NCI-H1417 treated with DMSO at 0.1 percent for 48 hours (cell line): ENCODE measurements at regions not wholly inside any gene's neighbourhood (a gene's known extent, or its start where the extent isn't known, plus 50 kb on each side); places are given as distances from the start of the nearest gene placed in this dataset.
"Not testable (repeated sequence)": the region's sequence is repeated elsewhere in the genome, so short reads cannot be mapped to it uniquely, and the experiment has no call there.

Experiments used
- DNase-seq: peaks from one replicate; lab custom pipeline; 2025; lab: John Stamatoyannopoulos, UW

- no peak for DNase-seq
These were observed 51.4 kb downstream of the MRPL36 start for GRCh38 chr5:1748271-1748670.

DNA sequence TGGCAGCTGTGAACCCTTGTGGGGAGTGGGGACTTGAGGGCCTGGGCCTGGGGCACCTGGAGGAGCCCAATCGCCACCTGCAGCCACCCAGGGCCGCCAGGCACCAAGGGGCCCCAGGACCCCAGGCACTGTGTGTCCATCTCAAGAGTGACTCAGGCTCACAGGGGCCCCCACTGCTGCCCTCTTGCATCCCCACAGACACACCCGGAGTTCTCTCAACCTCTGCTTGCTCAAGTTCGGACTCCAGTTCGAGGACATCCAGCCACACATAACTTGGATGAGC is 51.9 kb downstream of the MRPL36 start:
- no peak for DNase-seq

DNA sequence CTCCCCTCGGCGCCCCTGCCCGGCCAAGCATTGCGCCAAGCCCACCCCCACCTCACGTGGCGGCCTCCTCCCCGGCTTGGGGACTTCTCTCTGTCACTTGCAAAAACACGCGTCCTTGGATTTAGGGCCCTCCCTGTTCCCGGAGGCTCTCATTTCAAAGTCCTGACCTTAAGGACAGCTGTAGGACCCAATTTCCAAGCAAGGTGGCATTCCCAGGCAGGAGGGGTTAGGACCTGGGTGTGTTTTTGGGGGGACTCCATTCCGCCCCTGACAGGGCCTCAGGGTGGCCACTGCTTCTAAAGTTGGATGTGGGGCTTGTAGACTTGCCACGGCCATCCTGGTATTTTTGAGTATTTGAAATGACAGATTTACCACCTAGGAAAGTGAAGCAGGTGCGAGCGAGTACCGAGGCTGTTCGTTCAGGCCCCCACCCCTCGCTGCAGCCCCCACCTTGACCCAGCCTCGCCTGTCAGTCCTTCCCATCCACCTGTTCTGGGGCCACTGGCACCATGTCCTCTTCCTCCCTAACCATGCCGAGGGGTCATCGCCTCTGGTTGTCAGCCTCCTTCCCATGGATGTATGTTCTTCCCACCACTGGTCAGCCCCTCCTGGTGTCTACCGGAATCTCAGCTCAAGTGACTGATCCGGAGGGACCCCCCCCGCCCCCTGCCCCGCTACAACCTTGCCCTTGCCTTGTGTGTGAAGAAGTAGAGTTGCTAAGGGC is 52.4 kb downstream of the MRPL36 start:
- DNase-seq = no peak

DNA sequence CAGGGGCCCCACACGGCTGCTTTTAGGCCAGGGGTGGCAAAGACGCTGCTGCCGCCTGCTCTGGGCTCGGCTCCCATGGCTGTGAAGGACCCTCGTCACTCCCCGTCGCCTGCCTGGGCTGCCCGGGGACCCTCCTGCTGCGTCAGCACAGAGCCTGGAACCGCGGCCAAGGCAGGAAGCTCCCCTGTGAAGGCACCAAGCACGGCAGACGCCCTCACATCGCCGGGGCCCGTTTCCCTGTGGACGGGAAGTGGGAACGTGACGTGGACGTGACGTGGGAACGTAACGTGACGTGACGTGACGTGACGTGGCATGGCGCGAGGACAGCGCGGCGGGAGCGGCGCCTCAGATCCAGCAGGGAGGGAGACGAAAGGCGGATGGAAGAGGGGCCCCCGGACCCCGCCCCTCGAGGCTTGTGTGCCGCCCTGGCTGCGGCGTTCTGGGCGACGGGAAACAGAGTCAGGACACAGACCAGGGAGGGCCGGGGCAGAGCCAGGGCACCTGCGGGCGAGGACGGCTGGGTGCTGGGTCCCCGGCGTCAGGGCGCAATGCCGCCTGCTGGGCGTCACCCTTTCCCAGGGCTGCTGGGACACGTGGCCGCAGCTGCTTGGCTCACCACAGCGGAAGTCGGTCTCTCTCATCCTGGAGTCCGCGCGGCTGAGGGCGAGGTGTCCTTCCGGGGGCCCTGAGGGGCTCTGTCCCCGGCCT is 53.1 kb downstream of the MRPL36 start:
- DNase-seq = no peak

DNA sequence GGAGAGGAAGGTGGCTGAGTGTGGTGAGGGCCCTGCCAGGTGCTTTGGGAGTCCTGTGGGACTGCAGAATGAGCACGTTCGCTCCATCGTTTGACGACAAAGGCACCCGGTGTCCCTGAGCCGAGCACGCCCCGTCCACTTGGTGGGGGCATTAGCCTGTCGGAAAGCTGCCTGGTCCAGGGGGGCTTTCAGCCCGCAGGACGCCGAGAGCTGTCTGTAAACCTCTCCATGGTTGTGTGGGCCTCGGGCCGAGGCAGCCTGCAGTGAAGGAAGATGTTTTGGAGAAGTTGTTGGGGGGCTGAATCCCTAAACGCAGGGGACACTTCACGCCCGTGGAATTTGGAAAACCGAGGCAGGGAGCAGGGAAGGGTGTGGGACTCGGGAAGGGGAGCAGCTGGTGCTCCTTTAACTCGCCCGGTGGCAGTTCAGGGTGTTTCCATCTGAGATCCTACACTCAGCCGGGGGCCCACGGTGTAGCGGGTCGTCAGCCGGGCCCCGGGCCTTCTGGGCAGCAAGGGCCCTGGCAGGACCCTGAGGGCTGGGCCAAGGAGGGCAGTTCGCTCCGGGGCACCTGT is 53.8 kb downstream of the MRPL36 start:
- DNase-seq = no peak

DNA sequence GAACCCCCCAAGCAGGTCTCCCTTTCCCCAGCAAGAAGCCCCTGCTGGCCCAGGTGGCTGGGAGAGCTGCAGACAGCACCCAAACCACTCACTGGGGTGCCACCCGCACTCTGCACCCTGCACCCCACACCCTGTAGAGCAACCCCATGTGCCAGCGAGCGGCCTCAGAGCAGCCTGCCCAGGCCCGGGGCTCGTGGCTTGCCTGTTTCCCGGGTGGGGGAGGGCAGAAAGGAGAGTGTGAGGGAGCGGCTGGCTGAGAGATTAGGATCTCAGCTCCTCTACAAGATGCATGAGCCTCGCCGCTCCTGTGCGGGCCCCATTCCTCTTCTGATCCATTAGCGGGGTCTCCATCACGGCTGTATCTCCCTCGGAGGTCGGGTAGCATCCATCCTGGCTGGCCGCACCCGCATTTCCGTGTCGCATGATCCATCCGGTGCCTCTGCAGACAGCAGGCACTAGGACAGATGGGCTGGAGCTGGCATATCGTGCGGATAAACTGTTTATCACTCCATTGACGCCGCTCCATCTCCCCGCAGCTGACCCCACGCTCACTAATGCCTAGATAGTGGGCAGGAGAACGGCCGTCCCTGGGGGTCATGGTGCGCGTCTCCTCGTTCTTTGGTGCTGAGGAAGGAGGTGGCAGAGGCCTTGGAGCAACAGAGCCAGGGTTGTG is 54.4 kb downstream of the MRPL36 start:
- DNase-seq = no peak

GRCh38 chr5:1744393-1745122 is 55.1 kb downstream of the MRPL36 start:
- DNase-seq = no peak

GRCh38 chr5:1743769-1744085 is 55.9 kb downstream of the MRPL36 start:
- no peak for DNase-seq

DNA sequence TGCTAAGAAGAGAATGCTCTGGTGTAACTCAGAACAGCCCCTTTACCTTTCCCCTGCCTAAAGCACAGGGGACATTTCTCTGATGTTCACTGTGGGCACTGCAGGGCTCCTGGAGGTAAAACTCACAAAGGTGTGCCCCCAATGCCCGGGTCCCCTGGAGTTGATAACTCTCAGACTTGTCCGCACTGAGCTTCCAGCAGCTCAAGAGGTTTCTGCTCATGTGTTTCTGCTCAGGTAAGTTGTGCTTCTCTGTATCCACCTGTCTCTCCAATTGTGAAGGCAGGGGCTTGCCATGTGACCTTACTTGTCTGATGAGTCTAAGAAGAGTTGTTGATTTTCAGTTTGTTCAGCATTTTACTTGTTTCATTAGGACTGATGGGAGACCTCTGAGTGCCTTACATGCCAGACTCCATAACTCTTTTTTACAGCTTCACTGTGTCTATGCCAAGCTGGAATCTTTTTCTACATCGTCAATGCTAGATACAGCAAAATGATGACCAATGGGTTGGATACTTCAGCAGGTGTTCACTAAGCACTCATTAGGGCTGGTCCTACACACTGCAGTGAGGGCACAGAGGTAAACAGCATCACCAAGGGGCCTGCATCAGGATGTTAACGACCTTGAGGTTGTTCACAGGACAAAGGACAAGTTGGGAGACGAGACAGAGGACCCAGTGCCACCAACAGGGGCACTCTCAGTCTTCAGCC is 56.4 kb downstream of the MRPL36 start:
- no peak for DNase-seq

- no peak for DNase-seq
These were observed 61.7 kb downstream of the MRPL36 start for GRCh38 chr5:1737790-1738405.

- DNase-seq = no peak
These were observed 62.5 kb downstream of the MRPL36 start for GRCh38 chr5:1736889-1737711.

- DNase-seq = no peak
These were observed 63.6 kb downstream of the MRPL36 start for GRCh38 chr5:1736065-1736464.

DNA sequence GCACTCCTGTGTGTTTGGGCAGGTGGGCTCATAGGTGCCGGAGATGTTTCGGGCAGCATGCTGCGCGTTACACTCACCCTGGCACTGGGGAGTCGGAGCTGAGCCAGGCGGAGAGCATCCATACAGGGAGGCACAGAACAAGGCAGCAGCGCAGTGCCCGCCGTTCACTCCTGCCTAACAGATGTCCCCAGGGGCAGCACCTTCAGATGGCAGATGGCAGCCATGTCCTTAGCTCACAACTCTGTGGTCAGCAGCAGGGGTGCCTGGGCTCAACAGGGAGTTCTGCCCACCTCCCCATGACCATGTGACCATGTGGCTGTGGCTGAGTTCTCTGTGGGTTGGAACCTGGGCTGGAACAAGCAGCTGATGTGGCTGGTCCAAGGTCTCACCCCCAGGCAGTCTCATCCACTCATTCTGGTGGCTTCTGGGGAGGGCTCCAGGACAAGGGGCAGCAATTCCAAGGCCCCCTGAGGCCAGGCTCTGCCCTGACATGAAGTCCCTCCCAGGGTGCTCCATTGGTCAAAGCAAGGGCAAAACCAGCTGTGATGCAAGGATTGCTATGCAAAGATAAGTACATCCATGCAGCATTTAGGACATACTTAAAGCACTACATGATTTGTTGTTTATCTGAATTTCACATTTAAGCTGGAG is 64.2 kb downstream of the MRPL36 start:
- DNase-seq = no peak

GRCh38 chr5:1734908-1735289 is 64.7 kb downstream of the MRPL36 start:
- no peak for DNase-seq

- no peak for DNase-seq
These were observed 65.2 kb downstream of the MRPL36 start for GRCh38 chr5:1734271-1734907.

DNA sequence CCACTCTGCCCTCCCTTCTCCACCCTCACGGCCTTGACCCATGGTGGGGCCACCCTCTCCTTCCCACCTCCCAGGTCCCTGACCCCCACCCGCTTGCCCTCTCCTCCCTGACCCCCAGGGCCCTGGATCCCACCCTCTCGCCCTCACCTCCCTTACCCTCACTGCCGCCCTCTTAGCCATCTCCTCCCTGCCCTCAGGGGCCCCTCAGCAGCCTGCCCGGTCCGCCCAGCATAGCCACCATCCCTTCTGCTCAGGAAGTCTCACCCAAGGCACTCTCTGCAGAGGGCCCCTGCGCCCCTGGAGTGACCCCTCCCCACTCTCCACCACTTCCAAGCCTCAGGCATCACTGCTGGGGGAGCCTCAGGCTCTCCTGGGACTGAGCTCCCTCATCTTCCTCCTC is 66.3 kb downstream of the MRPL36 start:
- DNase-seq = no peak

- no peak for DNase-seq
These were observed 66.7 kb downstream of the MRPL36 start for GRCh38 chr5:1732945-1733344.

GRCh38 chr5:1732238-1732941 is 67.2 kb downstream of the MRPL36 start:
- no peak for DNase-seq

GRCh38 chr5:1731855-1732237 is 67.8 kb downstream of the MRPL36 start:
- DNase-seq = not testable (repeated sequence)
